Heart left ventricle (tissue), 16 donors: ENCODE measurements at regions not wholly inside any gene's neighbourhood (a gene's known extent, or its start where the extent isn't known, plus 50 kb on each side); places are given as distances from the start of the nearest gene placed in this dataset.

Experiments used
- ATAC-seq, 4 donors: fragments of 200-7000 bp; cut with Tn5 transposase; one replicate each; pipeline ENCODE4 v1.9.1; 2020 to 2022; ENCODE audit warnings: moderate library complexity in 4 of 4, mild to moderate bottlenecking in 3 of 4, moderate number of reproducible peaks in 1 of 4
- DNase-seq, 5 donors: peaks; one replicate each; pipeline ENCODE4 v3.0.0-alpha.2; 2020
- H3K27ac ChIP-seq, 12 donors: fragments of 200-600 bp; sonication (generic) in 4 of 12; one replicate each; pipeline versions ENCODE4 v1.5.0 to v1.8.0; 2016 to 2022; ENCODE audit warnings: mild to moderate bottlenecking in 2 of 12
- H3K27me3 ChIP-seq, 9 donors: fragments of 200-600 bp; sonication (generic) in 2 of 9; one replicate each; pipeline versions ENCODE4 v1.5.1 to v1.8.0; 2016 to 2022; ENCODE audit warnings: mild to moderate bottlenecking in 3 of 9
- H3K36me3 ChIP-seq, 9 donors: fragments of 200-600 bp; sonication (generic) in 2 of 9; one replicate each; pipeline versions ENCODE4 v1.5.0 to v1.8.0; 2018 to 2022; ENCODE audit warnings: mild to moderate bottlenecking in 2 of 9
- H3K4me1 ChIP-seq, 12 donors: fragments of 200-600 bp; sonication (generic) in 4 of 12; one replicate each; pipeline versions ENCODE4 v1.5.0 to v1.8.0; 2016 to 2022; ENCODE audit warnings: mild to moderate bottlenecking in 3 of 12
- H3K4me3 ChIP-seq, 12 donors: fragments of 200-600 bp; sonication (generic) in 4 of 12; one replicate each; pipeline versions ENCODE4 v1.5.0 to v1.8.0; 2017 to 2022; ENCODE audit warnings: mild to moderate bottlenecking in 9 of 12, moderate library complexity in 4 of 12
- H3K9me3 ChIP-seq, 12 donors: fragments of 200-600 bp; sonication (generic) in 4 of 12; one replicate each; pipeline versions ENCODE4 v1.5.0 to v1.8.0; 2016 to 2022; ENCODE audit warnings: mild to moderate bottlenecking in 1 of 12
- POLR2A ChIP-seq, 2 donors: fragments of 450-650 bp; IDR thresholded peaks; one replicate each; pipeline ENCODE4 v1.6.1; 2017; ENCODE audit warnings: antibody characterized with exemption in 2 of 2, mild to moderate bottlenecking in 2 of 2, moderate library complexity in 2 of 2
- WGBS, 4 donors: extraction: QIAGEN DNeasy Blood & Tissue Kit in 2 of 4; methylation state at CpG; one replicate each; pipeline versions ENCODE4 v1.1.5 to v1.1.7; 2013 to 2018; 5-methylcytosine and 5-hydroxymethylcytosine counted together
- intact Hi-C, 10 donors: fragments of 100-400 bp; cut with DNase I; formaldehyde crosslinking; loops; one replicate each; pipeline versions ENCODE4 v1.11.1 to v1.14.2; 2022
- TF ChIP-seq, protein P1 (sequence below), 12 donors: fragments of 200-600 bp; sonication (generic) in 4 of 12; IDR thresholded peaks; one replicate each; pipeline versions ENCODE4 v1.5.0 to v1.8.0; 2018 to 2022; ENCODE audit warnings: antibody characterized with exemption in 12 of 12, mild to moderate bottlenecking in 5 of 12
- donor health status: ischemic (EF 13 %, LVEDD 7.1; RV severe dilation, severe dysfunction).
- donor health status: healthy with polysubstance abuse.
- donor health status: DM: no; HTN: yes; CAD: no.
- donor health status: DM: no; HTN: no; CAD: no.
- donor health status: ischemic (EF 25% LVEDD 6.9; RV normal size, moderate dysfunction).
- donor health status: ischemic (EF 25% LVEDD 5.7; RV mildly dilated, moderate dysfunction).
- donor health status: healthy.
- donor health status: DM: yes; HTN: yes; CAD: no.
- donor health status: ischemic (EF 35%, LVEDD 5.7; RV mildly dilated, moderate dysfunction).
- donor health status: nonischemic (EF 11% LVEDD 7.7; RV severe dilation, severe dysfunction).
- donor health status: DM: yes; HTN: yes; CAD: no.
- donor health status: PGD.
- donor health status: ischemic (EF 29% LVEDD 5.4; RV normal size, mild dysfunction).
- donor health status: nonischemic (EF 23%, LVEDD 6.1; RV moderate dilation, normal function).

DNA sequence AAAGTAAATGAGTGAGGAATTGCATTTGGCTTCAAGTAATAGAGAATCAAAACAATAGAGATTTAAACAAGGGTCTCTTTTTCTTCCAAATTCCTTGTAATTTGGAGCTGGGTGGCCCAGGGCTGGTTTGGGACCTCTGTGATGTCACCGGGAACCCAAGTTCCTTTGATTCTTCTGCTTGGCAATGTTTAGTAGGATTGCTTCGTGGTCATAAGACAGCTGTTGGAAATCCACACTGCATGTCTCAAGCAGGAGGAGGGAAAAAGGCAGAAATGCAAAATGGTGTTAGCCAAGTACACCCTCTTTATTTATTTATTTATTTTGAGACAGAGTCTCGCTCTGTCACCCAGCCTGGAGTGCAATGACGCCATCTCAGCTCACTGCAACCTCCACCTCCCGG, 72.6 kb upstream of the IL12B start:
- DNase-seq (no peak), ATAC-seq (peak in 1 of 4 donors; percentile 18)
- Histone ChIP-seq H3K9me3 (no peaks in the 10 kb centered on the region), H3K4me3 (no peak overlapping the region), H3K27me3 (no peaks in the 10 kb centered on the region), H3K36me3 (no peaks in the 10 kb centered on the region), H3K4me1 (peaks cover 0 to 6% (median 0%) of the 10 kb centered on the region in 12 donors), H3K27ac (no peak overlapping the region)
- 72 to 81% (median 78%) methylated on average over 5 of the region's 5 CpGs for WGBS, 4 donors
- no peak for TF ChIP-seq POLR2A (IDR thresholded peaks at IDR 0.05)
- TF ChIP-seq, protein P1, sequence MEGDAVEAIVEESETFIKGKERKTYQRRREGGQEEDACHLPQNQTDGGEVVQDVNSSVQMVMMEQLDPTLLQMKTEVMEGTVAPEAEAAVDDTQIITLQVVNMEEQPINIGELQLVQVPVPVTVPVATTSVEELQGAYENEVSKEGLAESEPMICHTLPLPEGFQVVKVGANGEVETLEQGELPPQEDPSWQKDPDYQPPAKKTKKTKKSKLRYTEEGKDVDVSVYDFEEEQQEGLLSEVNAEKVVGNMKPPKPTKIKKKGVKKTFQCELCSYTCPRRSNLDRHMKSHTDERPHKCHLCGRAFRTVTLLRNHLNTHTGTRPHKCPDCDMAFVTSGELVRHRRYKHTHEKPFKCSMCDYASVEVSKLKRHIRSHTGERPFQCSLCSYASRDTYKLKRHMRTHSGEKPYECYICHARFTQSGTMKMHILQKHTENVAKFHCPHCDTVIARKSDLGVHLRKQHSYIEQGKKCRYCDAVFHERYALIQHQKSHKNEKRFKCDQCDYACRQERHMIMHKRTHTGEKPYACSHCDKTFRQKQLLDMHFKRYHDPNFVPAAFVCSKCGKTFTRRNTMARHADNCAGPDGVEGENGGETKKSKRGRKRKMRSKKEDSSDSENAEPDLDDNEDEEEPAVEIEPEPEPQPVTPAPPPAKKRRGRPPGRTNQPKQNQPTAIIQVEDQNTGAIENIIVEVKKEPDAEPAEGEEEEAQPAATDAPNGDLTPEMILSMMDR (IDR thresholded peaks at IDR 0.05): no peak
- intact Hi-C loops: no loop called here

- TF ChIP-seq POLR2A (IDR thresholded peaks at IDR 0.05): no peak
- TF ChIP-seq, protein P1 (IDR thresholded peaks at IDR 0.05): no peak
- intact Hi-C loops: no loop called here
- Histone ChIP-seq H3K9me3 (no peaks in the 10 kb centered on the region), H3K27me3 (no peaks in the 10 kb centered on the region), H3K4me1 (peaks cover 0 to 6% (median 0%) of the 10 kb centered on the region in 12 donors), H3K27ac (no peak overlapping the region), H3K36me3 (no peaks in the 10 kb centered on the region), H3K4me3 (no peak overlapping the region)
- DNase-seq (no peak), ATAC-seq (peak in 1 of 4 donors; percentile 20)
- WGBS, 4 donors: 58 to 78% (median 67%) methylated on average over 6 of the region's 6 CpGs
Observed at GRCh38 chr5:159403906-159404681, 73.8 kb upstream of the IL12B start.

GRCh38 chr5:159405611-159406031, 75.3 kb upstream of the IL12B start:
- Histone ChIP-seq H3K27ac (no peak overlapping the region), H3K9me3 (no peaks in the 10 kb centered on the region), H3K27me3 (peaks cover 0 to 4% (median 0%) of the 10 kb centered on the region in 9 donors), H3K4me1 (peaks cover 0 to 6% (median 0%) of the 10 kb centered on the region in 12 donors), H3K36me3 (no peaks in the 10 kb centered on the region), H3K4me3 (no peak overlapping the region)
- WGBS, 4 donors: 56 to 74% (median 70%) methylated on average over 5 of the region's 5 CpGs
- ATAC-seq (no peak), DNase-seq (no peak)
- intact Hi-C loops: no loop called here
- TF ChIP-seq POLR2A (IDR thresholded peaks at IDR 0.05): no peak
- TF ChIP-seq, protein P1 (IDR thresholded peaks at IDR 0.05): no peak

DNA sequence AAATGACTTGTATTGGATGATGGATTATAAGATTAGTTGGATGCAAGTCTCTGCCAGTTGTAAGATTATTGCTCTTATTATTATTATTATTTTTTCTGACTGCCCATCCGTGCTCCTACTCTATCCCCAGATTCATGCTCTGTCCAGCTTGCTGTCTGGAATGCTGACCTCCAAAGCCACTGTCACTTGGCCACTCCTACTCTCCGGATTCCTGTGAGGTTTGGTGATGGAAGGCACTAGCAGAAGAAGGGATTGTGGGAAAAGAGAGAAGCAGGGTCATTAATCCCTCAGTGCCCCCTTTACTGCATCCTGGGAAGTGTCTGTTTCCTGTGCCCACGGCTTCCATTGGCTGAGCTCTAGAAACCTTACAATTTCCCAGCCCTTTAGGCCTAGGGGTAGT, 76.3 kb upstream of the IL12B start:
- no peaks in the 10 kb centered on the region for H3K36me3 ChIP-seq
- DNase-seq: no peak
- no peaks in the 10 kb centered on the region for H3K9me3 ChIP-seq
- H3K27ac ChIP-seq: no peak overlapping the region
- ATAC-seq: no peak
- H3K4me1 ChIP-seq: peaks cover 0 to 6% (median 0%) of the 10 kb centered on the region in 12 donors
- TF ChIP-seq, protein P1 (IDR thresholded peaks at IDR 0.05): no peak
- no peak for TF ChIP-seq POLR2A (IDR thresholded peaks at IDR 0.05)
- 65 to 68% (median 68%) methylated on average over 3 of the region's 3 CpGs for WGBS, 4 donors
- intact Hi-C loops: no loop called here
- H3K4me3 ChIP-seq: no peak overlapping the region
- peaks cover 0 to 4% (median 0%) of the 10 kb centered on the region in 9 donors for H3K27me3 ChIP-seq
